GM12874 (cell line): ENCODE measurements at regions not wholly inside any gene's neighbourhood (a gene's known extent, or its start where the extent isn't known, plus 50 kb on each side); places are given as distances from the start of the nearest gene placed in this dataset.

Experiments
- CTCF ChIP-seq: IDR thresholded peaks from 2 replicates; pipeline ENCODE4 v1.5.1; 2011; ENCODE audit warnings: low read depth, mild to moderate bottlenecking, control low read depth, low read length, moderate library complexity; ENCODE audit not compliant: insufficient read depth

DNA sequence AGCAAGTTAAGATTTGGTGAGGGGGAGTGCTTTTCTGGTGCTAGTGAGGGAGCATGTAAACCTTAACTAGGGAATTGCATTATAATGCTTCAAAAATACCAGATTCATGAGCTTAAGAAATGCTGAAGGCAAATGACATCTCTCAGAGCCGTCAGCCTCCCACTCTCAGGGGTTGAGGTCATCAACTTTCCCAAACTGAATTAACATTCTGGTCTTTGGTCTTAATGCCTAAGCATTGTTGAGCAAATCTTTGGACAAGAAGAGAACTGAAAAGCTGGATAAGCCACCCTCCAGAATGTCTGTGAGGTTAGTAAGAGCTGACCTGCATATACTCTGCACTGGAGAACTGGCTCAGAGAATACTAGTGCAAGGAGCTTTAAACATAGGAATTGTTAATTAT, 124.9 kb upstream of the GAP43 start:
- no peak for TF ChIP-seq CTCF

DNA sequence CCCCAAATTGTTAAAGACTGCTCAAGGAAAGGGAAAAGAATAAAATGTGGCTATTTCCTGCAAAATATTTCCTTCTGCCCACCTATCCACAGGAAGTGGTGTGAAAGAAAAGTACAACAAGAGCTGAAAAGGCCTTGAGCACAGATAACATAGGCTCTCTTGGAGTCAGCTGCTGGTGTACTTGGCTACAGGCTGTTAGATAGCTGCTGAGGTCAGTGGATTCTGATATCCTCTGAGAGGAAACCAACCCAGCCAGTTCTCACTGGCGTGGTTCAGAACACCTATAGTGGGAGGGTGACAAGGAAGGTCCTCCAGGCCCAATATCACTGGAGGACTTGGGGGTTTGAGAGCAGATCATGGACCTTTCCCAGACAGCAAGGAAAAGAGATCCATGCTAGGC, 124.4 kb upstream of the GAP43 start:
- TF ChIP-seq CTCF = no peak

- no peak for TF ChIP-seq CTCF
Observed at GRCh38 chr3:115499666-115500065, 123.6 kb upstream of the GAP43 start.

DNA sequence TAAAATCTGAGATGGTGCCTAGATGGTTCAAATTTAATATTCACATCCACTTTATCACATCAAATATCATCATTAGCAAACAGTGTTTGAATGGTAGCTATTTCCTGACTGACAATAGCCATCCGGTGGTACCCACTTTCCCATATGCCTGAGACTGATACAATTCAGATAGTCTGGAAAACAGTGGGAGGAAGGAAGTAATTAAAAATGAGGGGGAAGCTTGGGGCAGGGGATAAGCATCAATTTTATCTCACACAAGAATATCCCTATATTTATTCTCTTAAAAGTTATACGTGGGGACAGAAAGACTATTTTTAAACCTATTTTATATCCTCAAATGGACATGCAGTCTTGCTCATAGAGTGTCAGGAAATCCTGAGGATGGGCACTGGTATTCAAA, 122.5 kb upstream of the GAP43 start:
- no peak for TF ChIP-seq CTCF

GRCh38 chr3:115502128-115502527, 121.2 kb upstream of the GAP43 start:
- TF ChIP-seq CTCF = no peak

DNA sequence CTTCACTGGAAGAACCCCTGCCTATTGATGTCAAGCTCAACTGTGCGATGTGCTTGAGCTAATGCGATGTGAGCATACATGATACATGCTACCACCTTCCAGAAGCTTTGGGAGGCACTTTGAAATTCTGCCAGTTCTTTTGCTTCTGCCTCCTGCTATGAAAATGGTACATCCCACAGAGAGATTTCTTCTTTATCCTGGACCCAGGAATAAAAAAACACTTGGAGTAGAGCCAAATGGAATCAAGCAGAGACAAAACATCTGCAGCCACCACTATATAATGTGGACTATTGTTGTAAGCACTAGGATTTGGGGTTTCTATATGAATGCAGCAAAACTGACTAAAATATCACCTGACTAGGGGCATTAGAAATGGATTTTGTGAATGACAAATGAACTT, 119.9 kb upstream of the GAP43 start:
- TF ChIP-seq CTCF = no peak

- no peak for TF ChIP-seq CTCF
Observed at GRCh38 chr3:115508562-115508961, 114.7 kb upstream of the GAP43 start.
